Calu3 (cell line): ENCODE measurements at regions not wholly inside any gene's neighbourhood (a gene's known extent, or its start where the extent isn't known, plus 50 kb on each side); places are given as distances from the start of the nearest gene placed in this dataset.

Source experiments
- BruUV-seq: library from RNA; stranded (reverse); fragments of 400-500 nt; replicated peaks from 2 replicates; lab custom pipeline; 2021; lab: Mats Ljungman, UMichigan
- CTCF ChIA-PET: fragments of 300-600 bp; sonication (Branson Sonifier 250); formaldehyde crosslinking; loops from one replicate; lab custom pipeline; 2022; ENCODE audit warnings: antibody characterized with exemption; lab: Charles Lee
- DNase-seq: peaks from one replicate; pipeline ENCODE4 v3.0.0; 2022
- H3K27ac Mint-ChIP-seq: one replicate; pipeline ENCODE4 v1.8.0; 2022; ENCODE audit warnings: mixed read lengths; ENCODE audit not compliant: unreplicated experiment
- H3K27me3 Mint-ChIP-seq: one replicate; pipeline ENCODE4 v1.8.0; 2022; ENCODE audit warnings: mixed read lengths; ENCODE audit not compliant: unreplicated experiment
- H3K36me3 Mint-ChIP-seq: one replicate; pipeline ENCODE4 v1.8.0; 2022; ENCODE audit warnings: mild to moderate bottlenecking, moderate library complexity, mixed read lengths; ENCODE audit not compliant: insufficient read depth, unreplicated experiment
- H3K4me1 Mint-ChIP-seq: one replicate; pipeline ENCODE4 v1.8.0; 2022; ENCODE audit warnings: mild to moderate bottlenecking, low read depth, mixed read lengths; ENCODE audit not compliant: unreplicated experiment
- H3K4me3 Mint-ChIP-seq: one replicate; pipeline ENCODE4 v1.8.0; 2022; ENCODE audit warnings: mild to moderate bottlenecking, low read depth, moderate library complexity, mixed read lengths; ENCODE audit not compliant: unreplicated experiment
- H3K9me3 Mint-ChIP-seq: one replicate; pipeline ENCODE4 v1.8.0; 2022; ENCODE audit warnings: low read depth, mixed read lengths; ENCODE audit not compliant: unreplicated experiment
- intact Hi-C: fragments of 100-400 bp; cut with micrococcal nuclease; formaldehyde crosslinking; loops from one replicate; pipeline ENCODE4 v1.10.0; 2022; ENCODE audit not compliant: unreplicated experiment
- TF ChIP-seq, protein P1 (sequence below): fragments of 200-600 bp; IDR thresholded peaks from one replicate; pipeline ENCODE4 v1.8.0; 2022; ENCODE audit warnings: antibody characterized with exemption; ENCODE audit not compliant: unreplicated experiment

DNA sequence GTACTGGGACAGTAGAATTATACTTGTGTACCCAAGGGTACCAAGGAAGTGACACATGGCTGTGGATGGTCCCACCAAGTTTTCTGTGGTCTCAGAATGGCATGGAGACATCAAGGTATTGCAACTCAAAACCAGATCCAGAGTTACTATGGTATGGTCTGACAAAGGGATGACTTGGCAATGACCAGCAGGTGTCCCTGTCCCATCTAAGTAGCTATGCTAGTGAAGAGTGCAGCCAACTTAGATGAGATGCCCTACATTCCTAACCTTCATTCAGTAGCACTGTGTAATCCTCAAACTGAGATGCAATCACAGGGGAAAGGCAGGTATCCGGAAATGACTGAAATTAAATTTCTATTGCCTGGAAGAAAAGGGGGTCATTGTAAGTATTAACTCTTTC lies 188.7 kb upstream of the TMEM260 start:
- Mint-ChIP-seq H3K27me3 (no peaks in the 10 kb centered on the region), H3K9me3 (peaks cover 4% of the 10 kb centered on the region), H3K36me3 (no peaks in the 10 kb centered on the region), H3K4me3 (no peak overlapping the region), H3K4me1 (no peaks in the 10 kb centered on the region), H3K27ac (no peak overlapping the region)
- BruUV-seq = no TSS peak
- CTCF ChIA-PET = interaction anchor here (0.6 to 0.9 kb wide), 2 partner anchors 9 to 13 kb away, joined by 3 to 8 read pairs; no protein-coding TSS in a partner anchor
- intact Hi-C loops = no loop called here
- no peak for DNase-seq
- TF ChIP-seq, protein P1, sequence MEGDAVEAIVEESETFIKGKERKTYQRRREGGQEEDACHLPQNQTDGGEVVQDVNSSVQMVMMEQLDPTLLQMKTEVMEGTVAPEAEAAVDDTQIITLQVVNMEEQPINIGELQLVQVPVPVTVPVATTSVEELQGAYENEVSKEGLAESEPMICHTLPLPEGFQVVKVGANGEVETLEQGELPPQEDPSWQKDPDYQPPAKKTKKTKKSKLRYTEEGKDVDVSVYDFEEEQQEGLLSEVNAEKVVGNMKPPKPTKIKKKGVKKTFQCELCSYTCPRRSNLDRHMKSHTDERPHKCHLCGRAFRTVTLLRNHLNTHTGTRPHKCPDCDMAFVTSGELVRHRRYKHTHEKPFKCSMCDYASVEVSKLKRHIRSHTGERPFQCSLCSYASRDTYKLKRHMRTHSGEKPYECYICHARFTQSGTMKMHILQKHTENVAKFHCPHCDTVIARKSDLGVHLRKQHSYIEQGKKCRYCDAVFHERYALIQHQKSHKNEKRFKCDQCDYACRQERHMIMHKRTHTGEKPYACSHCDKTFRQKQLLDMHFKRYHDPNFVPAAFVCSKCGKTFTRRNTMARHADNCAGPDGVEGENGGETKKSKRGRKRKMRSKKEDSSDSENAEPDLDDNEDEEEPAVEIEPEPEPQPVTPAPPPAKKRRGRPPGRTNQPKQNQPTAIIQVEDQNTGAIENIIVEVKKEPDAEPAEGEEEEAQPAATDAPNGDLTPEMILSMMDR = no peak

DNA sequence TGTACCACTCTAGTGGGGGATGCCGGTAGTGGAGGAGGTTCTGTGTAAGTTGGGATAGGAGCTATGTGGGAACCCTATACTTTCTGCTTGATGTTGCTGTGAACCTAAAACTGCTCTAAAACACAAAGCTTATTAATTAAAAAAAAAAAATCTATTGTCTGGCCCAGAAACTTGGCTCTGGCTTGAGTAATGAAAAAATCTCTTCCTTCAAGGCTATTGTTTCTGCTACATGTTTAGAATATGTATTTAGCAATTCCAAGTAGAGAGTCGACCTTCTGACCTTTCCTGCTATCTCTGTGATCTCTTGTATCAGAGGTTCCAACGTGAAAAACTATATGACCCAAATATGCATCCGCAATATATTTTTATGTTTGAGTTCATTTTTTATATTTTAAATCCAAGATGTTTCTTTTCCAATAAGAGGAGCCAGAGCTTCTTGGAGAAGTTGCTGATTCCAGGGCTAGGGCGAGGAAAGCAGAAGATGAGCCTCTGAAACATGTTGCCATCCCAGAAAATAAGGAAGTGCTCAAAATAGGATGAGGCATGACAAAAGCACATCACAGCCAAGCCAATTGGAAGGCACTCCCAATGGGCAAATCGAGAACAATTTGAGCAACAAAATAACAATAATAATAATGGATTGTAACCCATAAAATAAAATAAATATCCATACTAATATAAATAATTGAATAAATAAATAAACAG lies 184.6 kb upstream of the TMEM260 start:
- no peaks in the 10 kb centered on the region for H3K27me3 Mint-ChIP-seq
- CTCF ChIA-PET = interaction anchor here (0.7 kb wide), 1 partner anchor 39 kb away, joined by 4 read pairs; no protein-coding TSS in a partner anchor
- no peak overlapping the region for H3K27ac Mint-ChIP-seq
- H3K4me1 Mint-ChIP-seq = no peaks in the 10 kb centered on the region
- BruUV-seq = no TSS peak
- intact Hi-C loops = no loop called here
- no peaks in the 10 kb centered on the region for H3K9me3 Mint-ChIP-seq
- no peak overlapping the region for H3K4me3 Mint-ChIP-seq
- DNase-seq = no peak
- TF ChIP-seq, protein P1 = no peak
- no peaks in the 10 kb centered on the region for H3K36me3 Mint-ChIP-seq

DNA sequence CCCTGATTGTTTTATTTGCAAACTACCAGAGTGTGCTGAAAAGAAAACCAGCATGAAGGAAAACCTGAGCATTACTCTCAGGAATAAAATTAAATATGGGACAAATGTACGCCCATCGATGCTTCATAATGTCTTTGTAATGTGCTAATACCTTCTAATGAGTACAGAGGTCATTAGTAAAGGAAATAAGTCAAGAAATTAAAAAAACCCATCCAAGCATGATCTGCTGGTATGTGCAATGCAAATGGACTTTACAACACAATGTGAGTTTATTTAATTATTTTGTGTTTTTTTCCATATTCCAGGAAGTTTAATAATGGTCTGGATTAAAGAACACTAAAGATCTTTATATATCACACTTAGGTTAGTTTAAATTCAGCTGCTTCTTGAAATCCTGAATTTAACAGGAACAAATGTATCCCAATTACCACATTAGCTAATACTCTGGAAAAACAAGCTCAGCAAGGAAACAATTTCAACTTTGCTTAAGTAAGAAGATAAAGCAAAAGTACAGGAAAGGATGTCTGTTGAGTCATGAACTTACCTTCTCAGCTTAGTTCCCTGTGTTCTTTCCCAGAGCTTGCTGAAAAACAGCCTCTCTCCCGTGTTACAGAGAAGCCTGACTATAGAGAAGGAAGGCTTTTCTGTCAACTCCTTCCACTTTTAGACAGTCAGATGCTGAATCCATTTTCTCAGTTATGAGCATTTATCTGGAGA lies 179.3 kb upstream of the TMEM260 start:
- H3K4me3 Mint-ChIP-seq = no peak overlapping the region
- H3K27me3 Mint-ChIP-seq = no peaks in the 10 kb centered on the region
- no TSS peak for BruUV-seq
- H3K4me1 Mint-ChIP-seq = no peaks in the 10 kb centered on the region
- TF ChIP-seq, protein P1 = no peak
- CTCF ChIA-PET = interaction anchor here (1.2 kb wide), 1 partner anchor 9 kb away, joined by 3 read pairs; no protein-coding TSS in a partner anchor
- H3K27ac Mint-ChIP-seq = no peak overlapping the region
- intact Hi-C loops = no loop called here
- no peaks in the 10 kb centered on the region for H3K36me3 Mint-ChIP-seq
- H3K9me3 Mint-ChIP-seq = peaks cover 4% of the 10 kb centered on the region
- no peak for DNase-seq

DNA sequence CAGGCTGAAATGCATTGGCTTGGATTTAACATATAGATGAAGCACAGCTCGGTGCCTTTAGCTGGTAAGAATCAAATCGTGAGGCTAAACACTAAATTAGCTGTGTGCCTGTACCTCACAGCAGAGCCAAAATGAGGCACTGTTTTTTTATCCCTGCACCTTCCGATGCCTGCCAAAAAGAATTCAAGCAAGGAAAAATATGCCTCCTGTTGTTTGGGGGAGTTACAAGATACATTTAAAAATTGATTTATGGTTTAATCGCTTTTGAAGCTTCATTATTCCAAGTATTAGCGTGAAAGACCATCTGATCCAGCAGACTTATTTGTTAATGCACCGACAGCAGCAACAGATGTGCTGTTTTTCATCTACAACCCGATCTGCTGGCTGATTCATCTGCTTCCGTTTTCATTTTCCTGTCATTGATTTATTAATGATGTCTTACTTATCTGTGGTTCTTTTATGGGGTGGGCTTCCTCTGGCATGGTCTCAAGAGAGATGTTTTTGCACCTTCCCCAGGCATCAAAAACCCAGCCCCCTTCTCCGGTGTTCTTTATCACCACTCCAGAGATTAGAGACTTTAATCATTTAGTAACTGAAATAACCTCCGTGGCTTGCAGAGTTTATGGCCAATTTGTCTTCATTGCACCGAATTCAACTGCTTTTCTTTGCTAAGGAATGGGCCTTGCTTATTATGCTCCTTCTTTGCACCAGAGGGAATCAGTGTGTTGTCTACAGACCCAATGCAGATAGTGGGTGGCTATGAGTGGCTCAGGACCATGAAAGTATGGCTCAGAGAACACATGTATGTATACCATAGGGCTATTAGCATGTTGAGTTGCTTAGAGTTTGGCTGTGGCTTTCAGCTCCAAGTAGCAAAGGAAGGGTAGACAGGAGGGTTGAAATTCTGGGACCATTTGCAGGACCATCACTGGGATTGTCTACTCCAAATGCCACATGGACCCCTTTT lies 166.8 kb upstream of the TMEM260 start:
- no peaks in the 10 kb centered on the region for H3K9me3 Mint-ChIP-seq
- BruUV-seq = no TSS peak
- H3K27ac Mint-ChIP-seq = no peak overlapping the region
- no peaks in the 10 kb centered on the region for H3K4me1 Mint-ChIP-seq
- no peak for DNase-seq
- CTCF ChIA-PET = no interaction called here
- H3K4me3 Mint-ChIP-seq = no peak overlapping the region
- H3K27me3 Mint-ChIP-seq = no peaks in the 10 kb centered on the region
- intact Hi-C loops = no loop called here
- H3K36me3 Mint-ChIP-seq = no peaks in the 10 kb centered on the region
- TF ChIP-seq, protein P1 = no peak
